ENCODE measurements at regions not wholly inside any gene's neighbourhood (a gene's known extent, or its start where the extent isn't known, plus 50 kb on each side); places are given as distances from the start of the nearest gene placed in this dataset.

DNA sequence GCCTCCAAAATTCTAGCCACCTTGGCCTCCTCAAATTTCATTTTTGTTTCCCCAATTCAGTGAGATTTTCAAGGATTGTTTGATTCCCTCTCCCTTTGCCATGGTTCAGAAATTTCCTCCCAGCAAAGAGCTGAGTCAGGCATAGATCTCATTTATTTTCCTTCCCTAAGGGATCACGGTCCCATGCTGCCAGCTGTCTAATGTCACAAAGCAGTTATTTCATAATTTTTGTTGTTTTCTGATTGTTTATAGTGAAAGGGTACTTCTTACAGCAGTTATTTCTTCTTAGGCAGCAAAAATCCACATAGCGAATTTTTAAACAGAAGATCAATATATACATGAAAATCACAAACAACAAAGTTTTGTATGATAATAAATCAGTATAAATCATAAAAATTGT is 470.5 kb upstream of the MAGEB18 start:
- no peak overlapping the region for H3K27ac ChIP-seq
- TF ChIP-seq, protein P1, sequence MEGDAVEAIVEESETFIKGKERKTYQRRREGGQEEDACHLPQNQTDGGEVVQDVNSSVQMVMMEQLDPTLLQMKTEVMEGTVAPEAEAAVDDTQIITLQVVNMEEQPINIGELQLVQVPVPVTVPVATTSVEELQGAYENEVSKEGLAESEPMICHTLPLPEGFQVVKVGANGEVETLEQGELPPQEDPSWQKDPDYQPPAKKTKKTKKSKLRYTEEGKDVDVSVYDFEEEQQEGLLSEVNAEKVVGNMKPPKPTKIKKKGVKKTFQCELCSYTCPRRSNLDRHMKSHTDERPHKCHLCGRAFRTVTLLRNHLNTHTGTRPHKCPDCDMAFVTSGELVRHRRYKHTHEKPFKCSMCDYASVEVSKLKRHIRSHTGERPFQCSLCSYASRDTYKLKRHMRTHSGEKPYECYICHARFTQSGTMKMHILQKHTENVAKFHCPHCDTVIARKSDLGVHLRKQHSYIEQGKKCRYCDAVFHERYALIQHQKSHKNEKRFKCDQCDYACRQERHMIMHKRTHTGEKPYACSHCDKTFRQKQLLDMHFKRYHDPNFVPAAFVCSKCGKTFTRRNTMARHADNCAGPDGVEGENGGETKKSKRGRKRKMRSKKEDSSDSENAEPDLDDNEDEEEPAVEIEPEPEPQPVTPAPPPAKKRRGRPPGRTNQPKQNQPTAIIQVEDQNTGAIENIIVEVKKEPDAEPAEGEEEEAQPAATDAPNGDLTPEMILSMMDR (conservative IDR thresholded peaks at IDR 0.05), result no peak

DNA sequence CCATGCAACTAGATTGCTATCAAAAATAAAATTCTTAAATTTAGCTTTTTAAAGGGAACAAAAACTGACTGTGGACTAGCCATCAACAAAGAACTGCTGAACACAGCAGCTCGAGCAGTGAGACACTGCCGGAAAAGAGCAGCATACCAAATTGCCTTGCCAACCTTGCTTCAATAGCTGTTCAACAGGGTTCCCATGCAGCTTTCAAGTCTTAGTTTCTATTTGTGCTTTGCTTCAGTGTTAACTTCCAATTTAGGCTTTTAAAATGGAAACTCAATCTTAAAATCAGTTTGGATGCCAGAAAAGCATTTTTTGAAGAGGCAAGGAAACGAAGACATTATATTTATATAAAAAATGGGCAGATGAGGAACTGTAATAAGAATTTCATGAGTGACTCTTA is 463.4 kb upstream of the MAGEB18 start:
- no peak overlapping the region for H3K27ac ChIP-seq
- TF ChIP-seq, protein P1 (conservative IDR thresholded peaks at IDR 0.05), result no peak

DNA sequence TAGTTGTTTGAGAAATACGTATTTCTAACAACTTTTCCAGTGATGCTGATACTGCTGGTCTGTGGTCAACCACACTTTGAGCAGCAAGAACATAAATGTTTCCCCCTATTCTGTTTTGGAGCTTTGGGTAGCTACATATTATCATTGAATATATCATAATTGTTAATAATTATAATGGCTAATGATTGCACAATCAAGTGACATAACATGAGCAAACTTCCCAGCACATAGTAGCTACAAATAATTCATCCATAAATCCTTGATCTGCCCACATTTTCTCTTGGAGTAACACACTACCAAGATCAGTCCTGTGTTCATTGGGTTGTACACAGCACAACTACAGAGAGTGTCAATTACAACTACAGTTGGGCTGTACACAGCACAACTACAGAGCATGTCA is 436.3 kb upstream of the MAGEB18 start:
- TF ChIP-seq, protein P1 (conservative IDR thresholded peaks at IDR 0.05), result no peak
- no peak overlapping the region for H3K27ac ChIP-seq

DNA sequence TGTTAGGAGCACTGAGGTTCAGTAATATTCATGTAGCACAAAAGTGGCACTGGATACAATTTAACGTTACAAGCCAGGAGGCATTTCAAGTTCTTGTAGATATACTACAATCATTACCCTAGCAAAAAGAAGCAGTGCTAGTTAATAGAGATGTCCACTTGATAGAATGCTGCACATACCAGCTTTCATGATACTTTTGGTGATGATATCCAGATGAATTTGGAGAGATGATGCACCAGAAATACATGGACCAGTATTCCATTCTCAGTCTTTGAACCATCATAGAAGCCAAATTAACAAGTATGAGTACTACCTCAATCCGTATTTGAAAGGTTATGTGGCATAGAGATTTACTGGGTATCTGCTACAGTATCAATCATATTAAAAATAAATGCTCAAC is 421.0 kb upstream of the MAGEB18 start:
- H3K27ac ChIP-seq, result no peak overlapping the region
- TF ChIP-seq, protein P1 (conservative IDR thresholded peaks at IDR 0.05), result no peak

DNA sequence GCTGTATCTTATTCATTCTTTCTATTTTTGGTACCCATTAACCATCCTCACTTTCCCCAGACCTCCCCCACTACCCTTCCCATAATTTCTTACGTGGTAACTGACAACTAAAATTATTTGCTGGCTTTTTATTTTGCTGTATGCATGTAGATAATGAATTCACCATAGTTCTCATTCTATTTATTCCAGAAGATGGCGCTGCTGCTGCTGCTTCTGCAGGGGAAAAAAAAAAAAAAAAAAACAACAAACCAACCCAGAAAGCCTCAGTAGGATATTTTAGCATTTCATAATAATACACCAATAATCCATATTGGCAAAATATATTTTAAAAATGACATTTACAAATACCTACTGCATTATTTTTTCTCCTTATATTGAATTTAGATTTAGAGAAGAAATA is 416.6 kb upstream of the MAGEB18 start:
- no peak overlapping the region for H3K27ac ChIP-seq
- TF ChIP-seq, protein P1 (conservative IDR thresholded peaks at IDR 0.05), result peak; percentile 80

DNA sequence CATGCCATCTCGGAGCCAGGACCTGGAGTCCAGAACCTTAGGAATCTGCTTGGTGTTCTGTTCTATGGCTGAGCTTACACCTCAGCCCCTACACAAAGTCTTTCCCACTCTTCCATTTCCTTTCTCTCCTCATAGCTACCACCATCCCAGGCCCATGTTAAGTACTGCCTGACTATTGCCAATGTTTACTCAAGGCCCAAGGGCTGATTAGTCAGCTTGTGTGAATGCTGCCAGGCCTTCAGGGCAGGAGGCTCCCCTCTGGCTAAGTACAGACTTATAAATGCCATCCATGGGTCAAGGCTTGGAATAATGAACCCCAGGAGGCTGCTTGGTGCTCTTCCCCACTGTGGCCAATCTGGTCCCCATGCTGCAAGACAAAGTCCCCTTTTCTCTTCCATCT is 411.6 kb upstream of the MAGEB18 start:
- H3K27ac ChIP-seq, result no peak overlapping the region
- TF ChIP-seq, protein P1 (conservative IDR thresholded peaks at IDR 0.05), result no peak

DNA sequence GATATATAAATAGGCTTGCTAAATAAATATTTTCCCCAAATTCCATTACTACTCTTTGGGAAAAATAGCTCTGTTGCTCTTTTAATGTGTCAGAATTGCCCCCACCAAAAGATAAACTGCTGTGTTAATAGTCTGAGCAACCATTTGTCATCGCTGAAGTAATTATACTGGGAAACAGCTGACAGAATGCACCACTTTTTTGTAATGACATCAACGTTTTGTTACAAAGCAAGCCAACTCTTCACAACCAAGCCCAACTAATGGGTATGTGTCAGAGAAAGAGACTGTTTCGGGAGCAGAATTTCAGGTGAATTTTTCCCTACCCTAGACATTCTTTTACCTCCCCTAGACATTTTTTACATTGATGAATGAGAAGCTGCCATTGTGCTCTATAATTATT is 405.0 kb upstream of the MAGEB18 start:
- TF ChIP-seq, protein P1 (conservative IDR thresholded peaks at IDR 0.05), result no peak
- no peak overlapping the region for H3K27ac ChIP-seq

DNA sequence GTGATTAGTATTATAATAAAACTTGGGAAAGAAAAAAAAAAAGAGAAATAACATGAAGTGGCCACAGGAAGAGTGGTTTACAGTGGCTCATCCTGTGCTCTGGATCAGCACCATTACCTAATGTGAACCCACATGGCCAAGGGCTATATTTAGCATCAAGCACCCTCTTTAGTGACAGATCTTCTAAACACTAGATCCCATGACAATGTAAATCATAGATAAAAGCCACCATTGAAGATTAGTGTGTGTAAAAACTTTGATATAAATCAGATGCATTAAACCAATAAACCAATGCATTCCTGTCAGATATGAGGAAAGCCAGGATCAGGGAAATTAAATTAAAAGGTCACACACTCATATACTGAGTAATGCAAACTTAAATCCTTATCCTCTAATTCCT is 400.6 kb upstream of the MAGEB18 start:
- TF ChIP-seq, protein P1 (conservative IDR thresholded peaks at IDR 0.05), result no peak

More for the DNA sequence above, 400.6 kb upstream of the MAGEB18 start:
- H3K27ac ChIP-seq, result no peak overlapping the region

All from VCaP (cell line).